NCI-H146 treated with DMSO at 0.1 percent for 48 hours (cell line): ENCODE measurements at regions not wholly inside any gene's neighbourhood (a gene's known extent, or its start where the extent isn't known, plus 50 kb on each side); places are given as distances from the start of the nearest gene placed in this dataset.

ENCODE experiments used
- DNase-seq: peaks from one replicate; lab custom pipeline; 2025; ENCODE audit not compliant: unreplicated experiment; lab: John Stamatoyannopoulos, UW

DNA sequence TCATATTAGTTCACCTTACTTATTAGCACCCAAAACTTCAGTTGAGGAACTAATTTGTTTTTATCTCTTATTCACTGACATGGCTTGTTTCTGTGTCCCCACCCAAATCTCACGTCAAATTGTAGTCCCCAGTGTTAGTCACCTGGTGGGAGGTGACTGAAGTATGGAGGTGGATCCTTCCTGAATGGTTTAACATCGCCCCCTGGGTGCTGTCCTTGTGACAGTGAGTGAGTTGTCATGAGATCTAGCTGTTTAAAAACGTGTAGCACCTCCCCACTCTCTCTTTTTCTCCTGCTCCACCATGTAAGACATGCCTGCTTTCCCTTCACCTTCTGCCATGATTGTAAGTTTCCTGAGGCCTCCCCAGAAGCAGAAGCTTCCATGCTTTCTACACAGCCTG lies 75.0 kb upstream of the HECTD2 start:
- DNase-seq = no peak

DNA sequence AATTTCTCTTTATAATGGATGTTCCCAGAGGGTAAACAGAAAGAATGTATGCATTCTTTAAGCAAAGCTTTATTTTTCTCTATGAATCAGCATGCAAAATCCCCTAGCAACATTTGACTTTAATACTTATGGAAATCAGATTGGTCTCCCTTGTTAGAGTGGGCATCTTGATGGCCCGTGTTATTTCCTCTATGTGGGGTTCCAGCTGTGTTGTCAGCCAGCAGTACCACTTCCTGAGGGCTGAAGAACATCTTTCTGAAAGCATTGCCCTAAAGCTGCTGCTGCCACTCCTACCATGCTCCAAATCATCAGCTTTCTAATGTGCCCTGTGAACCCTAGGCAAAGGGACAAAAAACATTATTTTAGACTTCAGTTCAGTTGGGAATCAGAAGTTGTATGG lies 70.4 kb upstream of the HECTD2 start:
- DNase-seq = no peak

- DNase-seq = peak; percentile 89
Observed at GRCh38 chr10:91340613-91341362, 69.4 kb upstream of the HECTD2 start.

GRCh38 chr10:91341686-91342085 lies 68.5 kb upstream of the HECTD2 start:
- no peak for DNase-seq

DNA sequence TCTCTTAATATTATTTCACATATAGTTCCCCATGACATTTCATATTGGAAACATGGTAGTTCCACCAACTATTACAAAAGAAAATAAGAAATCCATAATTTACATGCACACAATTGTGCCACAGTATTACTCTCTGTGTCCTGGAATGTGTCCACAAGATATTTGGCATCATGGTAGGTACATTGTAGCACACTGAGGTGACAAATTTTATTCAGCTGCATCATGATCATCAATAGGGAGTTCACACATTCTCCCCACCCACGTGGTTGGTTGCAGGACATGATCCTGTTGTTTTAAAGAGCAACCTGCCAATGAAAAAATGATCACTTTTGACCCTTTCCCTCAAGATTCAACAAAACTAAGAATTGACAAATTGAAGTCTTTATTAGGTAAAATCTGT lies 67.1 kb upstream of the HECTD2 start:
- no peak for DNase-seq

- DNase-seq = no peak
Observed at GRCh38 chr10:91344117-91344856, 65.9 kb upstream of the HECTD2 start.

DNA sequence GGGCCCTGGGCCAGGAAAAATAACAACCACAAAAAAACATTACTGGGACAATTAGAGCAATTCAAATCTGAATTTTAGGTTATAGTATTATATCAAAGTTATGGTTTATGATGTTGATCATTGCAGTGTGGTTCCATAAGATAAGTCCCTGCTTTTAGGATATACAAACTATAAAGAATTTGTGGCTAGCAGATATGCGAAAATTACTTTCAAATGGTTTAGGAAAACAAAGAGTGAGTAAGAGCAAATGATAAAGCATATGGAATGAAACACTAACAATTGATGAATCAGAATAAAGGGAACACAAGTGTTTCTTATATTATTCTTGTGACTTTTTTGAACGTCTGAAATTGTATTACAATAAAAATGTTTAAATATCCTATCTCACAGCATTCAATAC lies 64.4 kb upstream of the HECTD2 start:
- DNase-seq = no peak

DNA sequence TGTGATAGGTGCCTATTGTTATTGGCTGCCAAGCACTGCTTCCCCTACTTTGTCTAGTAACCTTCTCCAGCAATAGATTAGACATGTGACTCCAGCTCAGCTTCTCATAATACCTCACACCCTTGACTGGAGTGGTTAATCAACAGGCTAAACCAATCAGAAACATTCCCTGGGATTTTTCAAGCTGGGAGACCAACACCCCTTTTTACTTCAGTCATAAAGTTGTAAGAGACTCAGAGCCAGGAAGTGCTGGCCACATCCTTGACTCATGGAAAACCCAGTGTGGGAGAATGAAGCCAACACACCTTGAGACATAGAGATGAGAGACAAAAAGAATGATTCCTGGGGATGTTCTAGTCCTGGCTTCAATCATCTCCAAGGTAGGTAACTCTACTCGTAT lies 62.6 kb upstream of the HECTD2 start:
- DNase-seq = no peak

GRCh38 chr10:91349381-91349780 lies 60.8 kb upstream of the HECTD2 start:
- no peak for DNase-seq

- DNase-seq = no peak
Observed at GRCh38 chr10:91350651-91351081, 59.5 kb upstream of the HECTD2 start.

- DNase-seq = no peak
Observed at GRCh38 chr10:91352760-91353159, 57.4 kb upstream of the HECTD2 start.

GRCh38 chr10:91354166-91355075 lies 55.7 kb upstream of the HECTD2 start:
- DNase-seq = no peak

GRCh38 chr10:91355998-91356397 lies 54.1 kb upstream of the HECTD2 start:
- DNase-seq = no peak

GRCh38 chr10:91357497-91357896 lies 52.6 kb upstream of the HECTD2 start:
- no peak for DNase-seq
